ENCODE measurements at regions not wholly inside any gene's neighbourhood (a gene's known extent, or its start where the extent isn't known, plus 50 kb on each side); places are given as distances from the start of the nearest gene placed in this dataset.

DNA sequence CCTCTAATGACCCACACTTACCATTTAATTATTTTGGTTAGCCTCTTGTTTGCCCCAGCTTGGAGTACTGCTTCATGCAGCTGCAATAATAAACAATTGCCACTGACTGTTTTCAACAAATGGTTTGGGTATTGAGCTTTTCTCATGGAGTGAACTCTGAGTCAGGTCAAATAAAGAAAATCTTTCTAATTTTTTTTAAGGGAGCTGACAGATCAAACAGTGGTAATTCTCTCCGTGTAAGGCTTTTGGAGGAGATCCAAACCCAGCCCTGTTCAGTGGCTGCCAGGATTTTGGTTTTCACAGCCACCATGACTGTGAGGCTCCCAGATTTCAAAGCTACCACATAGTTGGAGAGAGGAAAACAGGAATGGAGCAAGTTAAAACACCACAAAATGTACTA is 110.7 kb upstream of the EFNA5 start:
- Histone ChIP-seq H3K4me3 (ENCODE audit: insufficient read depth, low read depth, low read length) (no peak overlapping the region), H3K27me3 (ENCODE audit: control insufficient read depth, insufficient read depth, low read length) (no peaks in the 10 kb centered on the region), H3K36me3 (replicated peaks; ENCODE audit: control insufficient read depth, insufficient read depth, low read length) (no peaks in the 10 kb centered on the region)
- no peak for DNase-seq

DNA sequence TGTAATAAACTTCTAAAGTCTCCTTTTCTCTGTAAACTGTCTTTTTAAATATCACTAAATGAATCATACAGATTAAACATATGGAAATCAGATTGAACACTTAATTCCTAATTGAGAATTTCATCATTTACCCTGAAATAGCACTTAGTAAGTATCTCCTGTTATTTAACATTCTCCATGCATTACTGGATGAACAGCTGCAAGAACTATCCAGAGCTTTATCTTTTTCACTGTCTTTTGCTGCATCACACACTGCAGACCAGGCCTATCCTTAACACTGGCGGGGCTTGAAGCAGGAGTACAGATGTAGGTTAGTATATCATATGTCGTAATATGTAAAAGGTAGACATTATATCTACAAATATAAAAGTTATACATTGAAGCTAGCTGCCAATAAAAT is 108.7 kb upstream of the EFNA5 start:
- H3K36me3 ChIP-seq (replicated peaks; ENCODE audit: control insufficient read depth, insufficient read depth, low read length): no peaks in the 10 kb centered on the region
- no peak for DNase-seq
- H3K4me3 ChIP-seq (ENCODE audit: insufficient read depth, low read depth, low read length): no peak overlapping the region
- H3K27me3 ChIP-seq (ENCODE audit: control insufficient read depth, insufficient read depth, low read length): no peaks in the 10 kb centered on the region; the same call in 1 of the 2 replicates

- no peak overlapping the region for H3K4me3 ChIP-seq (ENCODE audit: insufficient read depth, low read depth, low read length)
- no peaks in the 10 kb centered on the region for H3K36me3 ChIP-seq (replicated peaks; ENCODE audit: control insufficient read depth, insufficient read depth, low read length)
- DNase-seq: no peak
- H3K27me3 ChIP-seq (ENCODE audit: control insufficient read depth, insufficient read depth, low read length): no peaks in the 10 kb centered on the region; the same call in 1 of the 2 replicates
These were observed 107.9 kb upstream of the EFNA5 start for GRCh38 chr5:107778647-107779046.

DNA sequence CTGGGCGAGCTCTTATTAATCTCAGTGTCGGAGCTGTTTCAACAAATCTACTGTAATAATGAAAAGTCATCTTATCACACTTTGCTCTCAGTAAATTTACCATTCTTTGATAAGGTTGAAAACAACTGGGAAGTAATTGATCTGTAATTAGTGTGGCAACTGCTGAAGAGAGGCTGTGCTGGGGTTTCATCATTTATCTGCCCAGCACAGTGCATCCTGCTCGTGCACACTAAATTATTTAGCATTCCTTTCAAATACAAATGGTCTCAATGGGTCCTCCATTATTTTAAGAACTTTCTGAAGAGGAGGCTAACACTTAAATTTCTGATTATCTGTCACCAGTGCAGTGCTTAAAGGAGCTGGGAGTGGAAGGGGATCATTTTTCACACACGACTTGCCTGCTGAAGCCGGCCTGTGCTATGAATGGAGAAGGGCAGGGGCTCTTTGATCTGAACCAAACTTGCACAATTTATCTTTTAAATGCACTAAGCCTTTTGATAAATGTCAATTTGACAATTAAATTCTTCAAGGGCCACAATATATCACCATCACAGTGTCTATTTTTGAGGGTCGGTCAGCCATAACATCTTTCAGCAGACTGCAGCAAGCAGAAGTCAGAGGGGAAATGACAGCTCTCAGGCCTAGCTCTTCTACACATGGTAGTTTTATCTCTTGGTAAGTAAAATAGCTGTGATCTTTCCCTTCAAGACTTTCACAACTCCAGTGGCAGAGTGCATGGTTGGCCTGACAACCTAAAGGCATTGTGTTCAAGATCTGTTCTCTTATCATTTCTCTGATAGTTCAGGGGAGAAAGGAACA is 106.4 kb upstream of the EFNA5 start:
- H3K36me3 ChIP-seq (replicated peaks; ENCODE audit: control insufficient read depth, insufficient read depth, low read length): no peaks in the 10 kb centered on the region
- H3K4me3 ChIP-seq (ENCODE audit: insufficient read depth, low read depth, low read length): no peak overlapping the region
- no peaks in the 10 kb centered on the region; the same call in 1 of the 2 replicates for H3K27me3 ChIP-seq (ENCODE audit: control insufficient read depth, insufficient read depth, low read length)
- no peak for DNase-seq

GRCh38 chr5:107776506-107776905 is 105.8 kb upstream of the EFNA5 start:
- DNase-seq: no peak
- H3K36me3 ChIP-seq (replicated peaks; ENCODE audit: control insufficient read depth, insufficient read depth, low read length): no peaks in the 10 kb centered on the region
- H3K27me3 ChIP-seq (ENCODE audit: control insufficient read depth, insufficient read depth, low read length): no peaks in the 10 kb centered on the region; the same call in 1 of the 2 replicates
- H3K4me3 ChIP-seq (ENCODE audit: insufficient read depth, low read depth, low read length): no peak overlapping the region

DNA sequence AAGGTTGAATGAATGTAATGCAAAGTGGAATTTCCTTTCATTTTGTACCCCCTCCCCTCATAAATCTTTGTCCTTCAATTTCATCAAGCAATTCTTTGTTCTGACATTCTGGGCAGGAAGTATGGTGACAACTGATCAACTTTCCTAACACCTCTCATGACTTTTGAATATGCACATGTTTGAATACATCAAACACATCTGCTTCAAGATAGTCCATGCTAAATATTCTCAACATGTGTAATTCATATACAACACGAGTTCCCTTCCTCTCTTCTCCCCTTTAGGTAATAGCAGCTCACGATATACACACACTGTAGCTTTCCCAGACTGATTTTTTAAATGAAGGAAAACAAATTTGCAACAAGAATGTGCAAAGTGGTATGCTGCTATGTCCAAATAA is 103.6 kb upstream of the EFNA5 start:
- no peaks in the 10 kb centered on the region; the same call in 1 of the 2 replicates for H3K27me3 ChIP-seq (ENCODE audit: control insufficient read depth, insufficient read depth, low read length)

DNA sequence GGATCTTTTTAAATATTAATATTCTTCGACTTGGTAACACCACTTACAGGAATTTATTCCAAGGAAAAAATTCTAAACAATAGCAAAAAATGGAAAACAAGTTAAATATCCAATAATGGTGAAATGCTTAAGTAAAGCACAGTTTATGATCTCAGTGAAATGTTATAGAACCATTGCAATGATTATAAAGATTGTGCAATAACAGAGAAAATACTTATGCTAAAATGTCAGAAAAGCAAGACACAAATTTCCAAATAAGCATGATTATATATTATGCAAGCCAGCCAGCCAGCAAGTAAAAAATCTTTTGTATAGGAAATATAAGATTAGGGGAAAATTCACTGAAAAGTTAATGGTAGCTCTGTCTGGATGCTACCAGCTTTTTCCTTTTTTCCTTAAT is 102.7 kb upstream of the EFNA5 start:
- no peak for DNase-seq
- Histone ChIP-seq H3K36me3 (replicated peaks; ENCODE audit: control insufficient read depth, insufficient read depth, low read length) (no peaks in the 10 kb centered on the region), H3K4me3 (ENCODE audit: insufficient read depth, low read depth, low read length) (no peak overlapping the region), H3K27me3 (ENCODE audit: control insufficient read depth, insufficient read depth, low read length) (no peaks in the 10 kb centered on the region; the same call in 1 of the 2 replicates)

More for the DNA sequence above, 103.6 kb upstream of the EFNA5 start:
- Histone ChIP-seq H3K4me3 (ENCODE audit: insufficient read depth, low read depth, low read length) (no peak overlapping the region), H3K36me3 (replicated peaks; ENCODE audit: control insufficient read depth, insufficient read depth, low read length) (no peaks in the 10 kb centered on the region)
- no peak for DNase-seq

DNA sequence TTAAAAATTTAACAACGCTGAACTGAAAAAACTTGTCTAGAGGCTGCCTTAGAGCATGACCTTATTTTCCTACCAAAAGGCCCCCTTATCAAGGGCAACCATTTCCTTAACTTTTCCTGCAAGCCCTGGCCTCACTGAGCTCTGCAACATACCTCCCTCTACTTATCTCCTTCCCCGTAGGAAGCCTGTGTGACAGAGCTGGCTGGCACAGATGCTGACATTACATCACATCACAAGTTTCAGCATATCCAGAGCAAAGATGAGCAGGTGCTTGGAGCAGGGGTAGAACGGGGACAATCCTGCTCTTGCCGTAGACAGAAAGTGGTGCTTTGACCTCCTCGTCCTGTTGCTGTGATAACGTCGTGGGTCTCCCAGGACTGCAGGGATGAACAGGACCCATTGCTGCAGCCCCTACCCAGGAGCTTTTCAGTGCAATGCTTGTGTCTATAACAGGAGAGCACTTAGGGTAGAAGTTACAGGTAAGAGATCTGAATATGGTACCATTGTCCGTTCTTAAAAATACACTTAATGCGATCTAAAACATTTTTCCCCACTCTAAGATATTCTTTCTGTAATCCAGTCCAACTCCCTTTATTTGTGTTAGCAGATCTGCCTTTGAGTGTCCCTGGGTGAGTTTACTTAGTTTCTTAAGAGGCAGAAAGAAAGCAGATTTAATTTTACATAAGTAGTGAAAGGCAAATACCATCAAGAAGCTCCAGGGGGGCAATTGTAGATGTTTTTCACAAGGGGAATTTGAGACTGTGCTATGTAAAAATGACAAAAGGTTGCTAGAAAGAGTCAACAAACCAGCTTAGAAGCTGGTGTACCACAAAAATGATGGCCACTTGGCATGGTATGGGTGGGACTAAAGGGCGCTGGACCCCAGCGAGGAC is 101.9 kb upstream of the EFNA5 start:
- no peaks in the 10 kb centered on the region; the same call in 1 of the 2 replicates for H3K27me3 ChIP-seq (ENCODE audit: control insufficient read depth, insufficient read depth, low read length)
- no peak overlapping the region for H3K4me3 ChIP-seq (ENCODE audit: insufficient read depth, low read depth, low read length)
- no peak for DNase-seq
- H3K36me3 ChIP-seq (replicated peaks; ENCODE audit: control insufficient read depth, insufficient read depth, low read length): no peaks in the 10 kb centered on the region

DNA sequence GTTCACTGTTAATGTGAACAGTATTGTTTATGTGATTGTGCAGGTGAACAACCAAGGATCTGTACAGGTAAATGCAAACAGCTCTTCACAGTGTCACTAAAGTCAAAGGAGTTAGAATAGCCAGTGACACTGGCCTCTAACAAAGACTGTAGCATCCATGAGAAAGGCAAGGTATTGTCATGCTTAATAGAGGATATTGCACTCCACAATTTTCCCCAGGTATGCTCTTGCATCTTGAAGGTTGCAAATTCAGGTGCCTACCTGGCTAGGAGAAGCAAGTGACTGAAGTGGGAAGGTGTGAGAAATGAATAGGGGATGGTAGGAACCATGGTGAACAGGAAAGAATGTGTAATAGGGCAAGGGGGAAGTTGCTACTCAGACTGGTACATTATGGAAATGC is 101.2 kb upstream of the EFNA5 start:
- Histone ChIP-seq H3K27me3 (ENCODE audit: control insufficient read depth, insufficient read depth, low read length) (no peaks in the 10 kb centered on the region; the same call in 1 of the 2 replicates), H3K36me3 (replicated peaks; ENCODE audit: control insufficient read depth, insufficient read depth, low read length) (no peaks in the 10 kb centered on the region), H3K4me3 (ENCODE audit: insufficient read depth, low read depth, low read length) (no peak overlapping the region)
- no peak for DNase-seq

- Histone ChIP-seq H3K27me3 (ENCODE audit: control insufficient read depth, insufficient read depth, low read length) (no peaks in the 10 kb centered on the region; the same call in 1 of the 2 replicates), H3K36me3 (replicated peaks; ENCODE audit: control insufficient read depth, insufficient read depth, low read length) (no peaks in the 10 kb centered on the region), H3K4me3 (ENCODE audit: insufficient read depth, low read depth, low read length) (no peak overlapping the region)
- DNase-seq: no peak
These were observed 99.3 kb upstream of the EFNA5 start for GRCh38 chr5:107770051-107770450.

- Histone ChIP-seq H3K27me3 (ENCODE audit: control insufficient read depth, insufficient read depth, low read length) (no peaks in the 10 kb centered on the region; the same call in 1 of the 2 replicates), H3K36me3 (replicated peaks; ENCODE audit: control insufficient read depth, insufficient read depth, low read length) (no peaks in the 10 kb centered on the region), H3K4me3 (ENCODE audit: insufficient read depth, low read depth, low read length) (no peak overlapping the region)
- no peak for DNase-seq
These were observed 98.8 kb upstream of the EFNA5 start for GRCh38 chr5:107769519-107769918.

GRCh38 chr5:107766972-107767371 is 96.2 kb upstream of the EFNA5 start:
- Histone ChIP-seq H3K4me3 (ENCODE audit: insufficient read depth, low read depth, low read length) (no peak overlapping the region), H3K36me3 (replicated peaks; ENCODE audit: control insufficient read depth, insufficient read depth, low read length) (no peaks in the 10 kb centered on the region), H3K27me3 (ENCODE audit: control insufficient read depth, insufficient read depth, low read length) (no peaks in the 10 kb centered on the region)
- no peak for DNase-seq

DNA sequence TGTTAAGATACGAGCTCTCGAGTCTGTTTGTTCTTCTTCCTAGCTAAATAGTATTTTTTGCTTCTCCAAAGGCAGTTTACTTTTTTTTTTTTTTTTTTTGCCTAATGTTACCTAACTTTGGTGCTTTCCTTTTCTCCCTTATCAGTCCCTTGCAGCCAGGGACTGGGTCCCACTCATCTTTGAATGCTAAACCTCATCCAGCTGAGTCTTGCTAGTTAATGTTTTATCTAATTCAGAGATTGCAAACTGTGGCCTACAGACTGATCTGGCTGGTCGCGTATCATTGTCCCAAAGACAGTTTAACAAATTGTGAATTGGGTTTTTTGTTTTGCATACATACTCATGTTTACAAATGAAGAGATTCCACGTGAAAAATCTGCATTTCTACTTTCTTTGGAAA is 95.7 kb upstream of the EFNA5 start:
- DNase-seq: no peak
- H3K4me3 ChIP-seq (ENCODE audit: insufficient read depth, low read depth, low read length): no peak overlapping the region
- no peaks in the 10 kb centered on the region for H3K27me3 ChIP-seq (ENCODE audit: control insufficient read depth, insufficient read depth, low read length)
- H3K36me3 ChIP-seq (replicated peaks; ENCODE audit: control insufficient read depth, insufficient read depth, low read length): no peaks in the 10 kb centered on the region

GRCh38 chr5:107765805-107766063 is 95.0 kb upstream of the EFNA5 start:
- Histone ChIP-seq H3K4me3 (ENCODE audit: insufficient read depth, low read depth, low read length) (no peak overlapping the region), H3K36me3 (replicated peaks; ENCODE audit: control insufficient read depth, insufficient read depth, low read length) (no peaks in the 10 kb centered on the region), H3K27me3 (ENCODE audit: control insufficient read depth, insufficient read depth, low read length) (no peaks in the 10 kb centered on the region)
- DNase-seq: no peak

Measured in H7 (cell line).